ENCODE measurements at regions not wholly inside any gene's neighbourhood (a gene's known extent, or its start where the extent isn't known, plus 50 kb on each side); places are given as distances from the start of the nearest gene placed in this dataset.

DNA sequence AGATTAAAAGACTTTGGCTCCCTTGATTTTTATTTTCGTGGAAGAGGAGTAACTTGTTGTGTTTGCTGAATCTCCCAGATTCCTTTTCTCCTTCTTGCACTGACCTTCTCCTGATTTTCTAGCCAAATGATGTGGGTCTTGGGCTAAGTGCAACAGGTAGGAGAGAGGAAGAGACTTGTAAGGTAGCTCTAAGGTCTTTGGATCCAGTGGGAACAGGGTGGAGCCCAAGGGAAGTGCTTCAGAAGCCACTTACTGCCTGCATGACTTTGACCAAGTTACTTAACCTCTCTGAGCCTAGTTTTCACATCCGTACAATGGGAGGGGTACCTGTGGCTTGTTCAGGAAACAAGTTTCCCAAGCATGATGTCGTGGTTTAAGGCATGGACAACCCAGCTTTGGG, 111.3 kb upstream of the IRX3 start:
- Histone ChIP-seq H3K36me3 (no peaks in the 10 kb centered on the region), H3K9me3 (ENCODE audit: severe bottlenecking) (no peaks in the 10 kb centered on the region), H3K4me3 (ENCODE audit: low read depth, low read length) (no peak overlapping the region), H3K27me3 (ENCODE audit: insufficient read depth, low read depth, severe bottlenecking) (no peaks in the 10 kb centered on the region), H3K27ac (no peak overlapping the region)
- TF ChIP-seq, protein P1, sequence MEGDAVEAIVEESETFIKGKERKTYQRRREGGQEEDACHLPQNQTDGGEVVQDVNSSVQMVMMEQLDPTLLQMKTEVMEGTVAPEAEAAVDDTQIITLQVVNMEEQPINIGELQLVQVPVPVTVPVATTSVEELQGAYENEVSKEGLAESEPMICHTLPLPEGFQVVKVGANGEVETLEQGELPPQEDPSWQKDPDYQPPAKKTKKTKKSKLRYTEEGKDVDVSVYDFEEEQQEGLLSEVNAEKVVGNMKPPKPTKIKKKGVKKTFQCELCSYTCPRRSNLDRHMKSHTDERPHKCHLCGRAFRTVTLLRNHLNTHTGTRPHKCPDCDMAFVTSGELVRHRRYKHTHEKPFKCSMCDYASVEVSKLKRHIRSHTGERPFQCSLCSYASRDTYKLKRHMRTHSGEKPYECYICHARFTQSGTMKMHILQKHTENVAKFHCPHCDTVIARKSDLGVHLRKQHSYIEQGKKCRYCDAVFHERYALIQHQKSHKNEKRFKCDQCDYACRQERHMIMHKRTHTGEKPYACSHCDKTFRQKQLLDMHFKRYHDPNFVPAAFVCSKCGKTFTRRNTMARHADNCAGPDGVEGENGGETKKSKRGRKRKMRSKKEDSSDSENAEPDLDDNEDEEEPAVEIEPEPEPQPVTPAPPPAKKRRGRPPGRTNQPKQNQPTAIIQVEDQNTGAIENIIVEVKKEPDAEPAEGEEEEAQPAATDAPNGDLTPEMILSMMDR (IDR thresholded peaks at IDR 0.05; ENCODE audit: low read depth, low read length), result no peak
- DNase-seq, result no peak

DNA sequence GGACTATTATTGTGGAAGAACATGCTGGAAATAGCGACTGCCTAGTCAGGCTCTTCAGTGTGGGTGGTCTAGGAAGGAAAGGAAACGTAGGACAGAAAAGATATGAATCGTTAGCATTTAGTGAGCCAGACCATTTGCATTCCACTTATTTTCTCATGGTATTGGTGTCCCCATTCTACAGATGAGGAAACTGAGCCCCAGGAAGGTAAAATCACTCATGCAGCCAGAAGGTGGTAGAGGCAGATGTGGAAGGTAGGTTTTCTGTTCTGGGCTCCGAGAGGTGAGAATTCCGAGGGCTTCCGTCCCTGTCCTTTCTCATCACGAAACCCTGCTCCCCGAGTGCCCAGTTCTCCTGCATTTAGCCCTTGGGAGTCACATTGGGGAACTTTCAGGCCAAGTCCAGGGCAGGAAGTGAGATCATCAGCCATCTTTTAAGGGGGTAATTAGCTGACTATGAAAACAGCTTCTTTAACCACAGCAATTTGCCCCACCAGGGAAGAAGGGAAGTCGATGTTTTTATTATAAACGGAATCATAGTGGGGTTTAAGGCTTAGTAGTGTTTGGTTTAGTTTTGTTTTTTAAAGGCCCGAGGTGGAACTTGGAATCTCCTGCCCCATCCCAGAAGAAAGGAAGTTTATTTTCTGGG, 110.7 kb upstream of the IRX3 start:
- Histone ChIP-seq H3K27me3 (ENCODE audit: insufficient read depth, low read depth, severe bottlenecking) (no peaks in the 10 kb centered on the region), H3K36me3 (no peaks in the 10 kb centered on the region), H3K27ac (no peak overlapping the region), H3K9me3 (ENCODE audit: severe bottlenecking) (no peaks in the 10 kb centered on the region), H3K4me3 (ENCODE audit: low read depth, low read length) (no peak overlapping the region)
- TF ChIP-seq, protein P1 (IDR thresholded peaks at IDR 0.05; ENCODE audit: low read depth, low read length), result no peak
- no peak for DNase-seq

DNA sequence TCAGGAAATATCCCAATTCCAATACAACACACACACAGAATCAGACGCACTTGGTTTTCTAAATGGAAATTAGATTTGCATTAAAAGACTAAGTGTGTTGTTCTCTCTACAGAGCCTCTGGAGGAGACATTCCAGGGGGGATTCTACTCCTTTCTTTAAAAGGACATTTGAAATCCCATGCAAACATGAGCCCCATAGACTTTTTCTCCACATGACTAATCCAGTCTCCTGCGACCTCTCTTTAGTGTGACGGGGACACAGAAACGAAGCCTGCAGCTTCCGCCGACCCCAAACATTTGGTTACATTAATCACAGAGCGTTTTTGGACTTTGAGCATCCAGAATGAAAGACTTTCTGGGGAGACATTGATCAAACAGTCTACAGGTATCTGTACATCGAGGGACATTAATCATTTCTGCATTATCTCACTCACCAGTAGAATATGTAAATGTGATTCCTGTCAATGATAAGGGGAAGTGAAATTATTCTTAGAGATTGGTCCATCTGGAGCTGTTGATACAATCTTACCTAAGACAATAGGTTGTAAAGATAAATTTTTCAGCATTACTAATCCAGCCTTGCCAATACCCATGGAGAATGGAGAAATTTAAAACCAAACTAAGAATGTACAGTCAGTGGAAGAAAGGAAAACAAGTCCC, 103.4 kb upstream of the IRX3 start:
- Histone ChIP-seq H3K9me3 (ENCODE audit: severe bottlenecking) (no peaks in the 10 kb centered on the region), H3K27ac (no peak overlapping the region), H3K4me3 (ENCODE audit: low read depth, low read length) (no peak overlapping the region), H3K36me3 (no peaks in the 10 kb centered on the region), H3K27me3 (ENCODE audit: insufficient read depth, low read depth, severe bottlenecking) (no peaks in the 10 kb centered on the region)
- TF ChIP-seq, protein P1 (IDR thresholded peaks at IDR 0.05; ENCODE audit: low read depth, low read length), result no peak
- no peak for DNase-seq

DNA sequence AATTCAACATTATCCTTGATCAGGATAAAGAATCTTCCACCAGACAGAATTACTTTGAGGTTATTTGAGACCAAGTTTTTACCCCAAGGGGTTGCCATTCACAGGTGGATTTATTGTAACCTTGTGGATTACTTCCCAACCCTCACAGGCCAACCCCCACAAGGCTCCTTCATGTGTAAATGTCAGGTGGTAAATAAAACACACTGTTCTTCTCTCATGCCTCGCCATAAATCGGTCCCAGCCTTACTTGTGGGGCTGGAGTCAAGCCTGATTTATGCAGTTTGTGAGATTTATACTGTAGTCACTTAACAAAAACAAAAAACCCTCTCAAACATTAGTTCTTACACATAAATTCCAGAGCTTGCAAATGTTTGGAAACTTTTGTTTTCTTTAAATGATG, 98.6 kb upstream of the IRX3 start:
- no peaks in the 10 kb centered on the region for H3K9me3 ChIP-seq (ENCODE audit: severe bottlenecking)
- no peak overlapping the region for H3K4me3 ChIP-seq (ENCODE audit: low read depth, low read length)
- H3K27me3 ChIP-seq (ENCODE audit: insufficient read depth, low read depth, severe bottlenecking), result no peaks in the 10 kb centered on the region
- TF ChIP-seq, protein P1 (IDR thresholded peaks at IDR 0.05; ENCODE audit: low read depth, low read length), result no peak
- H3K27ac ChIP-seq, result no peak overlapping the region
- DNase-seq, result no peak
- H3K36me3 ChIP-seq, result no peaks in the 10 kb centered on the region

DNA sequence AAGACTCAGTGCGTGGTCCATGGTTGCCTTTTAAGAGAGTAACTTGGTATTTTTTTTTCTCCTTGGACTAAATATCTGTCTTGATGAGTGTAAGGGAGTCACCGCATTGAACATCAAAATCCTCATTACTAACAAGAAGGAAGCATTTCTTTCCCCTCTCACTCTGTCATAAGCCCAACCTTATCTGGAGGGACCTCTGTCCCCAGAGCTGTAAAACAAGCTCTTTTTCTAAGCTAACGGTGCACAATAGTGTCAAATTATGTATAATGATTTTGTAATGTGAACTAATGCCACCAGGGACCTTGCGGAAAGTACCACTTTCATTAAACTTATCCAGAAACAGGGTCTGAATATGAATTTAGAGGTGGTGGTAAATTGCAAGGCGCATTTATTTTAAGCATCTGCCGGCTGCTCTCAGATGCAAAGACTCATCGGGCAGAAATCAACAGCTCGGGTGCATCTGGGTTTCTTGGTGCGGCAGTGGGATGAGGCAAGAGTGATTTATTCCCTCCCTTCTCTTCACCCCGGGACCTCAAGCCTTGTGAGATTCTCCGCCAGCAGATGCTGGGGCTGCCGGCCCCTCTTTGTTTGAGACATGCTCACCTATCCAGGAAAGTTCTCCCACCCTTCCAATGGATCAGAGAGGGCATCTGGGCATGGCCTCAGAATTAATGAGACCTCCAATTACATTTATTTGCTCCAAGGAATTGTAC, 95.2 kb upstream of the IRX3 start:
- H3K27ac ChIP-seq, result no peak overlapping the region
- H3K36me3 ChIP-seq, result no peaks in the 10 kb centered on the region
- no peak for DNase-seq
- H3K27me3 ChIP-seq (ENCODE audit: insufficient read depth, low read depth, severe bottlenecking), result no peaks in the 10 kb centered on the region
- H3K4me3 ChIP-seq (ENCODE audit: low read depth, low read length), result no peak overlapping the region
- TF ChIP-seq, protein P1 (IDR thresholded peaks at IDR 0.05; ENCODE audit: low read depth, low read length), result no peak
- peaks cover 9% of the 10 kb centered on the region for H3K9me3 ChIP-seq (ENCODE audit: severe bottlenecking)
